GM12873 (cell line): ENCODE measurements at regions not wholly inside any gene's neighbourhood (a gene's known extent, or its start where the extent isn't known, plus 50 kb on each side); places are given as distances from the start of the nearest gene placed in this dataset.

Experiments
- CTCF ChIP-seq: IDR thresholded peaks from 2 replicates; pipeline ENCODE4 v1.5.1; 2012; ENCODE audit warnings: low read depth, mild to moderate bottlenecking, moderate library complexity, low read length, control low read depth; ENCODE audit not compliant: insufficient read depth; ENCODE audit errors: missing control alignments

- no peak for TF ChIP-seq CTCF
These were observed 173.5 kb downstream of the AIPL1 start for GRCh38 chr17:6261466-6261865.

GRCh38 chr17:6259899-6260298 is 175.0 kb downstream of the AIPL1 start:
- no peak for TF ChIP-seq CTCF

GRCh38 chr17:6257336-6257735 is 177.6 kb downstream of the AIPL1 start:
- TF ChIP-seq CTCF: no peak

GRCh38 chr17:6255322-6255721 is 179.6 kb downstream of the AIPL1 start:
- no peak for TF ChIP-seq CTCF

GRCh38 chr17:6254036-6254435 is 180.9 kb downstream of the AIPL1 start:
- TF ChIP-seq CTCF: no peak

- TF ChIP-seq CTCF: no peak
These were observed 179.6 kb downstream of the WSCD1 start for GRCh38 chr17:6249732-6250131.

GRCh38 chr17:6248061-6248460 is 177.9 kb downstream of the WSCD1 start:
- TF ChIP-seq CTCF: no peak
